Endothelial cell (in vitro differentiated cells): ENCODE measurements at regions not wholly inside any gene's neighbourhood (a gene's known extent, or its start where the extent isn't known, plus 50 kb on each side); places are given as distances from the start of the nearest gene placed in this dataset.

Experiments
- DNase-seq: peaks from one replicate; pipeline ENCODE4 v3.0.0; 2021; ENCODE audit warnings: low spot score
- H3K27ac Mint-ChIP-seq: one replicate; pipeline ENCODE4 v1.8.0; 2021; ENCODE audit warnings: mixed read lengths, inconsistent platforms; ENCODE audit not compliant: unreplicated experiment
- H3K27me3 Mint-ChIP-seq: one replicate; pipeline ENCODE4 v1.8.0; 2021; ENCODE audit warnings: mild to moderate bottlenecking, moderate library complexity, mixed read lengths, inconsistent platforms; ENCODE audit not compliant: unreplicated experiment
- H3K36me3 Mint-ChIP-seq: one replicate; pipeline ENCODE4 v1.8.0; 2021; ENCODE audit warnings: mild to moderate bottlenecking, low read depth, mixed read lengths, inconsistent platforms; ENCODE audit not compliant: unreplicated experiment
- H3K4me1 Mint-ChIP-seq: one replicate; pipeline ENCODE4 v1.8.0; 2021; ENCODE audit warnings: mild to moderate bottlenecking, mixed read lengths, inconsistent platforms; ENCODE audit not compliant: unreplicated experiment
- H3K4me3 Mint-ChIP-seq: one replicate; pipeline ENCODE4 v1.8.0; 2021; ENCODE audit warnings: mild to moderate bottlenecking, mixed read lengths, inconsistent platforms; ENCODE audit not compliant: unreplicated experiment
- H3K9me3 Mint-ChIP-seq: one replicate; pipeline ENCODE4 v1.8.0; 2021; ENCODE audit warnings: mixed read lengths, inconsistent platforms; ENCODE audit not compliant: unreplicated experiment
- CTCF ChIP-seq: fragments of 200-600 bp; sonication (generic); IDR thresholded peaks from one replicate; pipeline ENCODE4 v1.5.0; 2021; ENCODE audit warnings: antibody characterized with exemption; ENCODE audit not compliant: unreplicated experiment

- peak; percentile 26 for DNase-seq
- Mint-ChIP-seq H3K27ac (no peak overlapping the region), H3K4me1 (peaks cover 9% of the 10 kb centered on the region)
Measured at GRCh38 chr7:128167042-128167701, 73.9 kb upstream of the LEP start.

GRCh38 chr7:128167791-128168666 lies 73.0 kb upstream of the LEP start:
- Mint-ChIP-seq H3K4me1 (peaks cover 9% of the 10 kb centered on the region), H3K27me3 (peaks cover 38% of the 10 kb centered on the region), H3K9me3 (no peaks in the 10 kb centered on the region), H3K27ac (no peak overlapping the region), H3K36me3 (no peaks in the 10 kb centered on the region), H3K4me3 (peak overlapping the region; percentile 70)
- no peak for DNase-seq
- TF ChIP-seq CTCF = no peak

More at GRCh38 chr7:128167042-128167701, 73.9 kb upstream of the LEP start:
- Mint-ChIP-seq H3K27me3 (peaks cover 41% of the 10 kb centered on the region), H3K36me3 (peaks cover 4% of the 10 kb centered on the region), H3K4me3 (no peak overlapping the region), H3K9me3 (no peaks in the 10 kb centered on the region)
- no peak for TF ChIP-seq CTCF

GRCh38 chr7:128168667-128169210 lies 72.3 kb upstream of the LEP start:
- peak; percentile 74 for DNase-seq
- Mint-ChIP-seq H3K27ac (no peak overlapping the region), H3K36me3 (no peaks in the 10 kb centered on the region), H3K9me3 (no peaks in the 10 kb centered on the region), H3K4me3 (peak overlapping the region; percentile 70), H3K4me1 (peaks cover 9% of the 10 kb centered on the region), H3K27me3 (peaks cover 39% of the 10 kb centered on the region)
- TF ChIP-seq CTCF = no peak

GRCh38 chr7:128170461-128170860 lies 70.6 kb upstream of the LEP start:
- no peaks in the 10 kb centered on the region for H3K36me3 Mint-ChIP-seq
- TF ChIP-seq CTCF = no peak
- H3K4me3 Mint-ChIP-seq = no peak overlapping the region
- H3K27me3 Mint-ChIP-seq = peaks cover 31% of the 10 kb centered on the region
- H3K27ac Mint-ChIP-seq = no peak overlapping the region
- no peak for DNase-seq
- H3K9me3 Mint-ChIP-seq = no peaks in the 10 kb centered on the region
- peaks cover 9% of the 10 kb centered on the region for H3K4me1 Mint-ChIP-seq
